Activated CD8-positive, alpha-beta T cell treated with anti-CD3 and anti-CD28 coated beads for 36 hours (primary cell): ENCODE measurements at regions not wholly inside any gene's neighbourhood (a gene's known extent, or its start where the extent isn't known, plus 50 kb on each side); places are given as distances from the start of the nearest gene placed in this dataset.

Source experiments
- ATAC-seq: fragments of 200-7000 bp; cut with Tn5 transposase; one replicate; pipeline ENCODE4 v1.10.0; 2021; ENCODE audit warnings: mild to moderate bottlenecking, moderate library complexity
- CTCF ChIA-PET: fragments of 350-600 bp; sonication (Branson Sonifier 250); formaldehyde crosslinking; loops from one replicate; lab custom pipeline; 2021; ENCODE audit warnings: antibody characterized with exemption; lab: Charles Lee
- POLR2A ChIA-PET: fragments of 350-600 bp; sonication (Branson Sonifier 250); formaldehyde crosslinking; loops from one replicate; lab custom pipeline; 2021; ENCODE audit warnings: antibody characterized with exemption; lab: Charles Lee
- DNase-seq: peaks from one replicate; pipeline ENCODE4 v3.0.0-alpha.2; 2020
- H3K27ac Mint-ChIP-seq: one replicate; pipeline ENCODE4 v1.8.0; 2021; ENCODE audit warnings: mild to moderate bottlenecking, mixed read lengths
- H3K27me3 Mint-ChIP-seq: one replicate; pipeline ENCODE4 v1.8.0; 2021; ENCODE audit warnings: mixed read lengths
- H3K36me3 Mint-ChIP-seq: one replicate; pipeline ENCODE4 v1.8.0; 2021; ENCODE audit warnings: low read depth, mixed read lengths
- H3K4me1 Mint-ChIP-seq: one replicate; pipeline ENCODE4 v1.8.0; 2021; ENCODE audit warnings: low read depth, mixed read lengths
- H3K4me3 Mint-ChIP-seq: one replicate; pipeline ENCODE4 v1.8.0; 2021; ENCODE audit warnings: mild to moderate bottlenecking, moderate library complexity, mixed read lengths
- H3K9me3 Mint-ChIP-seq: one replicate; pipeline ENCODE4 v1.8.0; 2021; ENCODE audit warnings: mixed read lengths
- CTCF ChIP-seq: fragments of 200-600 bp; IDR thresholded peaks from one replicate; pipeline ENCODE4 v1.8.0; 2022; ENCODE audit warnings: antibody characterized with exemption, mild to moderate bottlenecking
- intact Hi-C: fragments of 100-400 bp; cut with micrococcal nuclease; formaldehyde crosslinking; loops from one replicate; pipeline ENCODE4 v1.10.0; 2022

- POLR2A ChIA-PET: no interaction called here
- Mint-ChIP-seq H3K4me1 (no peaks in the 10 kb centered on the region), H3K27me3 (no peaks in the 10 kb centered on the region), H3K9me3 (no peaks in the 10 kb centered on the region), H3K27ac (no peak overlapping the region), H3K4me3 (no peak overlapping the region), H3K36me3 (no peaks in the 10 kb centered on the region)
- no peak for ATAC-seq
- DNase-seq: no peak
- CTCF ChIA-PET: interaction anchor here (0.7 to 1.2 kb wide), 2 partner anchors 13 to 198 kb away, joined by 3 read pairs; no protein-coding TSS in a partner anchor
- intact Hi-C loops: no loop called here
- TF ChIP-seq CTCF: no peak
These were observed 156.5 kb downstream of the PAWR start for GRCh38 chr12:79534029-79534867.

GRCh38 chr12:79532907-79533288 lies 157.9 kb downstream of the PAWR start:
- ChIA-PET POLR2A (interaction anchor here (0.8 kb wide), 1 partner anchor 15 kb away, joined by 4 read pairs; no protein-coding TSS in a partner anchor), CTCF (no interaction called here)
- ATAC-seq (no peak), DNase-seq (no peak)
- H3K27ac Mint-ChIP-seq: no peak overlapping the region
- no peaks in the 10 kb centered on the region for H3K27me3 Mint-ChIP-seq
- H3K4me1 Mint-ChIP-seq: no peaks in the 10 kb centered on the region
- H3K36me3 Mint-ChIP-seq: no peaks in the 10 kb centered on the region
- H3K9me3 Mint-ChIP-seq: no peaks in the 10 kb centered on the region
- intact Hi-C loops: no loop called here
- H3K4me3 Mint-ChIP-seq: no peak overlapping the region
- no peak for TF ChIP-seq CTCF

- POLR2A ChIA-PET: no interaction called here
- intact Hi-C loops: no loop called here
- Mint-ChIP-seq H3K36me3 (no peaks in the 10 kb centered on the region), H3K27me3 (no peaks in the 10 kb centered on the region), H3K9me3 (no peaks in the 10 kb centered on the region), H3K4me3 (no peak overlapping the region), H3K4me1 (no peaks in the 10 kb centered on the region), H3K27ac (no peak overlapping the region)
- no peak for TF ChIP-seq CTCF
- no peak for ATAC-seq
- DNase-seq: no peak
- CTCF ChIA-PET: interaction anchor here (1.2 kb wide), 1 partner anchor 16 kb away, joined by 4 read pairs; no protein-coding TSS in a partner anchor
These were observed 159.2 kb downstream of the PAWR start for GRCh38 chr12:79531518-79531917.

- POLR2A ChIA-PET: no interaction called here
- no peak overlapping the region for H3K4me3 Mint-ChIP-seq
- no peaks in the 10 kb centered on the region for H3K9me3 Mint-ChIP-seq
- CTCF ChIA-PET: interaction anchor here (1.2 kb wide), 1 partner anchor 20 kb away, joined by 4 read pairs; no protein-coding TSS in a partner anchor
- no peaks in the 10 kb centered on the region for H3K36me3 Mint-ChIP-seq
- no peaks in the 10 kb centered on the region for H3K27me3 Mint-ChIP-seq
- intact Hi-C loops: no loop called here
- H3K4me1 Mint-ChIP-seq: no peaks in the 10 kb centered on the region
- no peak overlapping the region for H3K27ac Mint-ChIP-seq
- no peak for DNase-seq
- no peak for TF ChIP-seq CTCF
- no peak for ATAC-seq
These were observed 163.3 kb downstream of the PAWR start for GRCh38 chr12:79527473-79527872.

GRCh38 chr12:79525357-79525756 lies 165.4 kb downstream of the PAWR start:
- intact Hi-C loops: no loop called here
- TF ChIP-seq CTCF: no peak
- no peak for ATAC-seq
- H3K27me3 Mint-ChIP-seq: no peaks in the 10 kb centered on the region
- ChIA-PET POLR2A (no interaction called here), CTCF (no interaction called here)
- no peak overlapping the region for H3K27ac Mint-ChIP-seq
- no peaks in the 10 kb centered on the region for H3K4me1 Mint-ChIP-seq
- no peaks in the 10 kb centered on the region for H3K9me3 Mint-ChIP-seq
- no peaks in the 10 kb centered on the region for H3K36me3 Mint-ChIP-seq
- DNase-seq: no peak
- H3K4me3 Mint-ChIP-seq: no peak overlapping the region
